Astrocyte (in vitro differentiated cells and primary cell): ENCODE measurements at regions not wholly inside any gene's neighbourhood (a gene's known extent, or its start where the extent isn't known, plus 50 kb on each side); places are given as distances from the start of the nearest gene placed in this dataset.

Experiments
- DNase-seq: peaks from one replicate; pipeline ENCODE4 v3.0.0-alpha.2; 2010; ENCODE audit warnings: low read depth
- FAIRE-seq: peaks from 2 replicates; lab custom pipeline; 2011; peaks lifted over from hg19 to GRCh38; lab: Jason Lieb, UNC
- H2AFZ ChIP-seq: 2 replicates; pipeline ENCODE4 v1.6.0; 2012; ENCODE audit warnings: low read depth, low read length, inconsistent platforms
- H3K27ac ChIP-seq: 2 replicates; pipeline ENCODE4 v1.5.1; 2011; ENCODE audit warnings: low read depth, low read length, inconsistent platforms
- H3K27me3 ChIP-seq: 2 replicates; pipeline ENCODE4 v1.6.0; 2011; ENCODE audit warnings: low read length, inconsistent platforms; ENCODE audit not compliant: insufficient read depth
- H3K36me3 ChIP-seq: 2 replicates; pipeline ENCODE4 v1.5.1; 2011; ENCODE audit warnings: low read length, inconsistent platforms; ENCODE audit not compliant: insufficient read depth
- H3K4me1 ChIP-seq: 2 replicates; pipeline ENCODE4 v1.5.1; 2011; ENCODE audit warnings: low read length, inconsistent platforms; ENCODE audit not compliant: insufficient read depth
- H3K4me2 ChIP-seq: 2 replicates; pipeline ENCODE4 v1.6.0; 2012; ENCODE audit warnings: low read length, inconsistent platforms
- H3K4me3 ChIP-seq: 2 replicates; pipeline ENCODE4 v1.5.1; 2011; ENCODE audit warnings: low read depth, mild to moderate bottlenecking, low read length, inconsistent platforms; ENCODE audit not compliant: insufficient read depth
- H3K79me2 ChIP-seq: 2 replicates; pipeline ENCODE4 v1.6.0; 2012; ENCODE audit warnings: mild to moderate bottlenecking, low read length, inconsistent platforms; ENCODE audit not compliant: insufficient read depth
- H3K9ac ChIP-seq: 2 replicates; pipeline ENCODE4 v1.6.0; 2012; ENCODE audit warnings: mild to moderate bottlenecking, low read length, inconsistent platforms
- H3K9me3 ChIP-seq: 2 replicates; pipeline ENCODE4 v1.5.1; 2012; ENCODE audit warnings: low read depth, mild to moderate bottlenecking, low read length, inconsistent platforms; ENCODE audit not compliant: insufficient read depth
- H4K20me1 ChIP-seq: 2 replicates; pipeline ENCODE4 v1.6.0; 2012; ENCODE audit warnings: low read length, inconsistent platforms; ENCODE audit not compliant: insufficient read depth
- H3K27ac Mint-ChIP-seq: one replicate; pipeline ENCODE4 v1.8.0; 2021; ENCODE audit warnings: mild to moderate bottlenecking, mixed read lengths; ENCODE audit not compliant: unreplicated experiment
- H3K27me3 Mint-ChIP-seq: one replicate; pipeline ENCODE4 v1.8.0; 2021; ENCODE audit warnings: low read depth, mixed read lengths; ENCODE audit not compliant: unreplicated experiment
- H3K36me3 Mint-ChIP-seq: one replicate; pipeline ENCODE4 v1.8.0; 2021; ENCODE audit warnings: low read depth, mixed read lengths; ENCODE audit not compliant: unreplicated experiment
- H3K4me1 Mint-ChIP-seq: one replicate; pipeline ENCODE4 v1.8.0; 2021; ENCODE audit warnings: low read depth, mixed read lengths; ENCODE audit not compliant: unreplicated experiment
- H3K4me3 Mint-ChIP-seq: one replicate; pipeline ENCODE4 v1.8.0; 2021; ENCODE audit warnings: mild to moderate bottlenecking, moderate library complexity, mixed read lengths; ENCODE audit not compliant: unreplicated experiment
- H3K9me3 Mint-ChIP-seq: one replicate; pipeline ENCODE4 v1.8.0; 2021; ENCODE audit warnings: mild to moderate bottlenecking, mixed read lengths; ENCODE audit not compliant: unreplicated experiment
- EZH2 ChIP-seq: IDR thresholded peaks from 2 replicates; pipeline ENCODE4 v1.6.1; 2012; ENCODE audit warnings: mild to moderate bottlenecking, low read length, inconsistent platforms; ENCODE audit not compliant: insufficient read depth
- TF ChIP-seq, protein P1 (sequence below): IDR thresholded peaks from 2 replicates; pipeline ENCODE4 v1.5.1; 2011; ENCODE audit warnings: low read depth, mild to moderate bottlenecking, inconsistent platforms, low read length, moderate library complexity; ENCODE audit not compliant: insufficient read depth

DNA sequence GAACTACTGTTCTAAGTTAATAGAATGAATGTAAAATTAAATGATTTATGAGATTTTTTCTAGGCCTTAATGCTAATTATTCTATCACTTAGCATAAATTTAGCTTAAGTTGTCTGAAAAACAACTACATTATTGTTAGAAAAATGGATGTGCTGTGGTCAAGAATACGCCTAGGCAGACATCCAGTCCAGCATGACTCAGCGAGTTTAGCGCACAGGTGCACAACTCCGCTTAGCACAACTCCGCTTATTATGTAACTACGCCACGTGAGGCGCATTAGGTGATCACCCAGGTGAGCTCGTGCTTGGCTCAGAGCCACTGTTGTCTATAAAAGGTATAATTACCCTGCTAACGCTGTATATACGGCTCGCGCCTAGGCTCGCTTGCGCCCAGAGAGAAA, 1043.6 kb upstream of the ADGRL4 start:
- H3K27ac ChIP-seq = no peak overlapping the region
- H3K27me3 ChIP-seq = no peaks in the 10 kb centered on the region
- no peaks in the 10 kb centered on the region for H3K36me3 ChIP-seq
- H4K20me1 ChIP-seq = no peaks in the 10 kb centered on the region
- no peaks in the 10 kb centered on the region for H3K79me2 ChIP-seq
- Mint-ChIP-seq H3K27me3 (no peaks in the 10 kb centered on the region), H3K27ac (no peak overlapping the region), H3K36me3 (no peaks in the 10 kb centered on the region), H3K9me3 (peaks cover 7% of the 10 kb centered on the region), H3K4me1 (peaks cover 8% of the 10 kb centered on the region), H3K4me3 (no peak overlapping the region)
- no peak overlapping the region for H3K4me3 ChIP-seq
- TF ChIP-seq, protein P1, sequence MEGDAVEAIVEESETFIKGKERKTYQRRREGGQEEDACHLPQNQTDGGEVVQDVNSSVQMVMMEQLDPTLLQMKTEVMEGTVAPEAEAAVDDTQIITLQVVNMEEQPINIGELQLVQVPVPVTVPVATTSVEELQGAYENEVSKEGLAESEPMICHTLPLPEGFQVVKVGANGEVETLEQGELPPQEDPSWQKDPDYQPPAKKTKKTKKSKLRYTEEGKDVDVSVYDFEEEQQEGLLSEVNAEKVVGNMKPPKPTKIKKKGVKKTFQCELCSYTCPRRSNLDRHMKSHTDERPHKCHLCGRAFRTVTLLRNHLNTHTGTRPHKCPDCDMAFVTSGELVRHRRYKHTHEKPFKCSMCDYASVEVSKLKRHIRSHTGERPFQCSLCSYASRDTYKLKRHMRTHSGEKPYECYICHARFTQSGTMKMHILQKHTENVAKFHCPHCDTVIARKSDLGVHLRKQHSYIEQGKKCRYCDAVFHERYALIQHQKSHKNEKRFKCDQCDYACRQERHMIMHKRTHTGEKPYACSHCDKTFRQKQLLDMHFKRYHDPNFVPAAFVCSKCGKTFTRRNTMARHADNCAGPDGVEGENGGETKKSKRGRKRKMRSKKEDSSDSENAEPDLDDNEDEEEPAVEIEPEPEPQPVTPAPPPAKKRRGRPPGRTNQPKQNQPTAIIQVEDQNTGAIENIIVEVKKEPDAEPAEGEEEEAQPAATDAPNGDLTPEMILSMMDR = no peak
- TF ChIP-seq EZH2 = no peak
- no peak overlapping the region for H2AFZ ChIP-seq
- FAIRE-seq = no peak
- peaks cover 4% of the 10 kb centered on the region for H3K4me1 ChIP-seq
- no peak overlapping the region for H3K4me2 ChIP-seq
- peaks cover 5% of the 10 kb centered on the region for H3K9me3 ChIP-seq
- H3K9ac ChIP-seq = no peak overlapping the region
- no peak for DNase-seq

- H3K9me3 Mint-ChIP-seq = peaks cover 7% of the 10 kb centered on the region
- Histone ChIP-seq H3K27me3 (no peaks in the 10 kb centered on the region), H4K20me1 (no peaks in the 10 kb centered on the region), H3K4me3 (no peak overlapping the region), H2AFZ (no peak overlapping the region), H3K4me2 (no peak overlapping the region), H3K36me3 (no peaks in the 10 kb centered on the region), H3K9me3 (peaks cover 5% of the 10 kb centered on the region), H3K4me1 (peaks cover 2% of the 10 kb centered on the region), H3K27ac (no peak overlapping the region), H3K79me2 (no peaks in the 10 kb centered on the region), H3K9ac (no peak overlapping the region)
- TF ChIP-seq EZH2 = no peak
- TF ChIP-seq, protein P1 = no peak
- no peaks in the 10 kb centered on the region for H3K27me3 Mint-ChIP-seq
- DNase-seq (no peak), FAIRE-seq (no peak)
- H3K36me3 Mint-ChIP-seq = no peaks in the 10 kb centered on the region
- no peak overlapping the region for H3K27ac Mint-ChIP-seq
- no peak overlapping the region for H3K4me3 Mint-ChIP-seq
- peaks cover 8% of the 10 kb centered on the region for H3K4me1 Mint-ChIP-seq
These were observed 1042.2 kb upstream of the ADGRL4 start for GRCh38 chr1:80048716-80049115.

GRCh38 chr1:80047791-80048190, 1041.3 kb upstream of the ADGRL4 start:
- peaks cover 5% of the 10 kb centered on the region for H3K9me3 ChIP-seq
- H3K79me2 ChIP-seq = no peaks in the 10 kb centered on the region
- no peak overlapping the region for H3K4me3 Mint-ChIP-seq
- H3K27me3 ChIP-seq = no peaks in the 10 kb centered on the region
- peaks cover 8% of the 10 kb centered on the region for H3K4me1 Mint-ChIP-seq
- H3K27me3 Mint-ChIP-seq = no peaks in the 10 kb centered on the region
- no peaks in the 10 kb centered on the region for H3K36me3 Mint-ChIP-seq
- no peak overlapping the region for H3K4me3 ChIP-seq
- peaks cover 7% of the 10 kb centered on the region for H3K9me3 Mint-ChIP-seq
- H3K36me3 ChIP-seq = no peaks in the 10 kb centered on the region
- H3K27ac Mint-ChIP-seq = no peak overlapping the region
- no peak overlapping the region for H3K4me2 ChIP-seq
- FAIRE-seq = no peak
- H3K9ac ChIP-seq = no peak overlapping the region
- no peak overlapping the region for H2AFZ ChIP-seq
- peak; percentile 64 for DNase-seq
- H3K4me1 ChIP-seq = no peaks in the 10 kb centered on the region
- H4K20me1 ChIP-seq = no peaks in the 10 kb centered on the region
- no peak overlapping the region for H3K27ac ChIP-seq
- TF ChIP-seq, protein P1 = no peak
- TF ChIP-seq EZH2 = no peak
